Mononuclear cell (primary cell): ENCODE measurements at regions not wholly inside any gene's neighbourhood (a gene's known extent, or its start where the extent isn't known, plus 50 kb on each side); places are given as distances from the start of the nearest gene placed in this dataset.

ENCODE experiments used
- H3K27me3 ChIP-seq: 2 replicates; pipeline ENCODE4 v1.6.0; 2011; ENCODE audit warnings: low read length, control low read depth; ENCODE audit not compliant: insufficient read depth
- H3K4me1 ChIP-seq: 2 replicates; pipeline ENCODE4 v1.5.1; 2011; ENCODE audit warnings: mild to moderate bottlenecking, low read length, control low read depth; ENCODE audit not compliant: insufficient read depth
- H3K4me3 ChIP-seq: 2 replicates; pipeline ENCODE4 v1.5.1; 2011; ENCODE audit warnings: mild to moderate bottlenecking, low read length, moderate library complexity
- H3K9me3 ChIP-seq: 2 replicates; pipeline ENCODE4 v1.5.1; 2011; ENCODE audit warnings: low read depth, mild to moderate bottlenecking, control low read depth, low read length

DNA sequence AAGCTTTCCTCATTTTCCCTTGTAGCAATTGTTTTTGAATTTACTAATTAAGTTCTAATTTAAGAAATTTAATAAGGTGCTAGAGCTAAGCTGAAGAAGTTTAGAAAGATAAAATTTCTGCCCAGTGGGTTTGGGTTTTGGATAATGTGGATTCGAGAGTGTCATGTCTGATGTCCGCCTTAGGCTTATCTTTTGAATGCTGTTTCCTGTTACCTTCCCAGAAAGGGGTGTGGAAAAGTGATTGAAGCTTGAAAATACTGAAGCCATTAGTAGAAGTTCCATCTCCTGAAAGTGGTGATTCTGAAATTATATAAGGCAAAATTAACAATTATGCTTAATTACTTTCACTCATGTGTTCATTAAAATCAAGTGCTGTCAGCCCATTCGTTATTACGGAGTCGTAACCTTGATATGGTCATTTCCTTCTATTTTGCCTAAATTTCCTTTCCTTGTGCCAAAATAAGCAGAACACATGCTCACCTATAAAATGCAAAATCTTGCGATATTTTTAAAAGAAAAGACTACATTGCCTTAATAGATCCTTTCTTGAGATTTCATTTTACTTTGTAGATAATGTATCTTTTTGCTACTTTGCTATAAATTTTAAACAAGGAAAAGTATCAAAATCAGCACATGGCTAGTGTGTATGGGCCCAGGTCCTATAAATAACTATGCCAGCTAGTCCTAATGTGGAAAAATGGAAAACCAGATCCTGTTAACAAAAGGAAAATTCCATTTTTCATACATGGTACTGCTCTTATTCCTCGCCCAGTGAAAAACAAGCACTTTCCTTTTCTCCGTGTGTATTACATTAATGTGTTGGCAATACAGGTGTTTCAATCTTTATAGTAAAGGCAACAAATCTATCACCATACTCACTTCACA is 97.3 kb downstream of the ICOS start:
- Histone ChIP-seq H3K9me3 (no peaks in the 10 kb centered on the region), H3K27me3 (no peaks in the 10 kb centered on the region), H3K4me3 (no peak overlapping the region), H3K4me1 (no peaks in the 10 kb centered on the region)

GRCh38 chr2:204036706-204037105 is 100.1 kb downstream of the ICOS start:
- Histone ChIP-seq H3K9me3 (no peaks in the 10 kb centered on the region), H3K4me1 (no peaks in the 10 kb centered on the region), H3K27me3 (no peaks in the 10 kb centered on the region), H3K4me3 (no peak overlapping the region)

DNA sequence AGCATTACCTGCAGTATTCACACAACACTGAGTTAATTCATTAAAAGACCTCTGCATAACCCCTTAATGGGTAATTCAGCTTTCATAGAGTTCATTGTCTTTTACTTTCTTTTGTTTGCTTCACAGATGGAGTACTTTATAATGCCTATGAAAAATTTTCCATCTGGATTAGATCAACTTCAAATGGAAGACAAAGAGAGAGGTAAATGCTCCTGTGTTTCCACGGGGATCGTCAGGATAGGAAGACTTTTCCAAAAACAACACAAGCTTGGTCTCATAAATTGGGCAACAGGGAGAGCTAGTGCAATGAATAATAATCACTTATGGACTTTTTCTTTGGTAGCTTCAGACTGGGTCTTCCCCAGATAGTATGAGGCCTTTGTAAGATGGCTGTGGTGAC is 100.7 kb downstream of the ICOS start:
- Histone ChIP-seq H3K9me3 (no peaks in the 10 kb centered on the region), H3K4me1 (no peaks in the 10 kb centered on the region), H3K27me3 (no peaks in the 10 kb centered on the region)

GRCh38 chr2:204039298-204039838 is 102.8 kb downstream of the ICOS start:
- Histone ChIP-seq H3K27me3 (no peaks in the 10 kb centered on the region), H3K4me1 (no peaks in the 10 kb centered on the region), H3K4me3 (no peak overlapping the region), H3K9me3 (no peaks in the 10 kb centered on the region)

More for the DNA sequence above, 100.7 kb downstream of the ICOS start:
- H3K4me3 ChIP-seq = no peak overlapping the region

GRCh38 chr2:204040016-204040415 is 103.5 kb downstream of the ICOS start:
- no peak overlapping the region for H3K4me3 ChIP-seq
- H3K9me3 ChIP-seq = no peaks in the 10 kb centered on the region
- H3K4me1 ChIP-seq = no peaks in the 10 kb centered on the region
- no peaks in the 10 kb centered on the region for H3K27me3 ChIP-seq

GRCh38 chr2:204042401-204042800 is 105.8 kb downstream of the ICOS start:
- H3K9me3 ChIP-seq = no peaks in the 10 kb centered on the region
- no peak overlapping the region for H3K4me3 ChIP-seq
- no peaks in the 10 kb centered on the region for H3K27me3 ChIP-seq
- H3K4me1 ChIP-seq = no peaks in the 10 kb centered on the region

DNA sequence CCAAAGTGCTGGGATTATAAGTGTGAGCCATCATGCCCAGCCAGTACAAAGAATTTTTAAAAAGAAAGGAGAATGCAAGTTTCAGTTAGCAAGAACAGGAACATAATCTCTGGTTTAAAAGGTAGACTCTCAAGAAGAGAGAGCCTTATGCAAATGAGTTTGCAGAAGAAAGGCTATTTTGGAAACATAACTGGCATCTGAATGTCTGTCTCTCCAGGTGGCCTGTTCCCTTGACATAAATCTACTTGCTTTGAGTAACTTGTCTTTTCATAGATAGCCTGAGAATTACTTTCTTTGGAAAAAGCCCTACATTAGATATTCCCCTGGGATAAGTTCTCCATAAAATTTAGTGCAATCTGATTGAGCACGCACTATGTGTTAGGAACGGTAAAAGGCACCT is 109.6 kb downstream of the ICOS start:
- no peaks in the 10 kb centered on the region for H3K9me3 ChIP-seq
- H3K4me1 ChIP-seq = no peaks in the 10 kb centered on the region
- no peak overlapping the region for H3K4me3 ChIP-seq
- no peaks in the 10 kb centered on the region for H3K27me3 ChIP-seq

DNA sequence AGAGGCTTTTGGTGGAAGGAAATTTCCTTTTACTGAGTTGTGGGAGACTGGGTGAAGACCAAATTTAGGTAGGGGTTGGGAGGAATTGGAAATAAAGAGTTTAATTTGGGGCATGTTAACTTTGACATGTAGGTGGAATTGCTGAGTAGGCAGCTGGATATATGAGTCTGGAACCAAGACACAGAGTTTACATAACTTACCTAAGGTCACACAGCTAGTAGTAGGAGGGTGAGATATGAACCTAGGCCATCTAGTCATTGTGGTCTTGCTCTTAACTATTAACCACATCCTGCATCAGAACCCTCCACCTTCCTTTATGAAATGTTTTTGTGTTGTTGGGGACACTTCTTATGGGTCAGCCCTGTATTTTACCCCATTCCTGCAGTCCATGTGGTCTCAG is 113.1 kb downstream of the ICOS start:
- H3K27me3 ChIP-seq = no peaks in the 10 kb centered on the region
- H3K4me1 ChIP-seq = no peaks in the 10 kb centered on the region
- no peak overlapping the region for H3K4me3 ChIP-seq
- no peaks in the 10 kb centered on the region for H3K9me3 ChIP-seq

- no peaks in the 10 kb centered on the region for H3K27me3 ChIP-seq
- no peak overlapping the region for H3K4me3 ChIP-seq
- no peaks in the 10 kb centered on the region for H3K4me1 ChIP-seq
- no peaks in the 10 kb centered on the region for H3K9me3 ChIP-seq
Measured at GRCh38 chr2:204050681-204051080, 114.1 kb downstream of the ICOS start.

DNA sequence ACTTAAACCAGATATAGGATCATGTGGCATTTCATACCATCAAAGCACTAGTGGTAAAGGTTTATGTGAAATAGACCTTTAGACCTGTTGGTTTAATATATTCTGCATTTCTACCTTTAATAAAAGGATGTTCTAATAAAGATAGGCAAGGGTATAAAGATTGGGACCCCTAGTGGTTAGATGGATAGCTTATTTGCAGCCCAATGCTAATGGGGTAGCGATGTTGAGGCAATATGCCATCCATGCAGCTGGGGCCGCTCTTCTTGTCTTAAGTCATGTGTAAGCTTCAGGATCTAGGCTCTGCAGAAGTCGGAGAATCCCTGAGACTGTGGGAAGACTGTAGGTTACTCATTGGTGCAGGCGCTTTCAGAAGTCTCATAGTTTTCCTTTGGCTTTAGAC is 114.9 kb downstream of the ICOS start:
- Histone ChIP-seq H3K27me3 (no peaks in the 10 kb centered on the region), H3K4me1 (no peaks in the 10 kb centered on the region), H3K9me3 (no peaks in the 10 kb centered on the region), H3K4me3 (no peak overlapping the region)

- Histone ChIP-seq H3K27me3 (no peaks in the 10 kb centered on the region), H3K4me1 (no peaks in the 10 kb centered on the region), H3K9me3 (no peaks in the 10 kb centered on the region), H3K4me3 (no peak overlapping the region)
Measured at GRCh38 chr2:204051984-204052556, 115.5 kb downstream of the ICOS start.

GRCh38 chr2:204059016-204059415 is 122.5 kb downstream of the ICOS start:
- Histone ChIP-seq H3K4me1 (no peaks in the 10 kb centered on the region), H3K27me3 (no peaks in the 10 kb centered on the region), H3K4me3 (no peak overlapping the region), H3K9me3 (no peaks in the 10 kb centered on the region)

GRCh38 chr2:204060841-204061240 is 124.3 kb downstream of the ICOS start:
- H3K4me1 ChIP-seq = no peaks in the 10 kb centered on the region
- no peaks in the 10 kb centered on the region for H3K9me3 ChIP-seq
- H3K27me3 ChIP-seq = no peaks in the 10 kb centered on the region
- H3K4me3 ChIP-seq = no peak overlapping the region

DNA sequence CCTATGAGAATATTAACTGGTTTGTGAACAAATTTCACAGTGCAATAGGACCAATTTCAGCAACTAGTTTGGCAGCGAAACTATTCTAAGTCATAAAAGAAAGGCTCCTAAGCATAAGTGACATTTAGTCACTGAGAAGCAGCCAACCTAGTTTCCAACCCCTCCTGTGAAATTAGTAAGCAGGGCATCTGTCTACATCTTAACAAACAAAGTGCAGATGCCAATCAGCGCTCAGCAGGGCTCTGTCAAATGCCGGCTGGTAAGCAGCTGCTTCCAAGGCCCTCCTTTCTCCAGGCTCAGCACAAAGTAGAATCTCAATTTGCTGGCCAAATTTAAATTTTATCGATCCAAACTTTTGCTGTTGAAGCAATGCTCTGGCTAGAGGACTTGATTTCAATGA is 124.7 kb downstream of the ICOS start:
- no peak overlapping the region for H3K4me3 ChIP-seq
- H3K27me3 ChIP-seq = no peaks in the 10 kb centered on the region
- no peaks in the 10 kb centered on the region for H3K4me1 ChIP-seq
- no peaks in the 10 kb centered on the region for H3K9me3 ChIP-seq

- Histone ChIP-seq H3K9me3 (no peaks in the 10 kb centered on the region), H3K27me3 (no peaks in the 10 kb centered on the region), H3K4me3 (no peak overlapping the region), H3K4me1 (no peaks in the 10 kb centered on the region)
Measured at GRCh38 chr2:204064119-204064518, 127.6 kb downstream of the ICOS start.

GRCh38 chr2:204065566-204065965 is 129.0 kb downstream of the ICOS start:
- Histone ChIP-seq H3K27me3 (peaks cover 2% of the 10 kb centered on the region), H3K9me3 (no peaks in the 10 kb centered on the region), H3K4me1 (no peaks in the 10 kb centered on the region), H3K4me3 (no peak overlapping the region)
